ENCODE measurements at regions not wholly inside any gene's neighbourhood (a gene's known extent, or its start where the extent isn't known, plus 50 kb on each side); places are given as distances from the start of the nearest gene placed in this dataset.
A peak's percentile ranks its signal among the peaks of the same experiment; 100 is the strongest.
"Not testable (repeated sequence)": the region's sequence is repeated elsewhere in the genome, so short reads cannot be mapped to it uniquely, and the experiment has no call there.

- Histone ChIP-seq H3K4me3 (ENCODE audit: low read depth, low read length) (no peak overlapping the region), H3K27me3 (ENCODE audit: control insufficient read depth, insufficient read depth, low read length) (no peaks in the 10 kb centered on the region), H3K36me3 (ENCODE audit: control insufficient read depth, insufficient read depth, low read length) (no peaks in the 10 kb centered on the region)
- TF ChIP-seq CTCF (IDR thresholded peaks at IDR 0.05; ENCODE audit: insufficient read depth, low read length, poor library complexity, severe bottlenecking), result no peak
- DNase-seq (ENCODE audit: low read depth), result no peak
Observed at GRCh38 chr7:65609131-65609530, 235.5 kb downstream of the ZNF92 start.

DNA sequence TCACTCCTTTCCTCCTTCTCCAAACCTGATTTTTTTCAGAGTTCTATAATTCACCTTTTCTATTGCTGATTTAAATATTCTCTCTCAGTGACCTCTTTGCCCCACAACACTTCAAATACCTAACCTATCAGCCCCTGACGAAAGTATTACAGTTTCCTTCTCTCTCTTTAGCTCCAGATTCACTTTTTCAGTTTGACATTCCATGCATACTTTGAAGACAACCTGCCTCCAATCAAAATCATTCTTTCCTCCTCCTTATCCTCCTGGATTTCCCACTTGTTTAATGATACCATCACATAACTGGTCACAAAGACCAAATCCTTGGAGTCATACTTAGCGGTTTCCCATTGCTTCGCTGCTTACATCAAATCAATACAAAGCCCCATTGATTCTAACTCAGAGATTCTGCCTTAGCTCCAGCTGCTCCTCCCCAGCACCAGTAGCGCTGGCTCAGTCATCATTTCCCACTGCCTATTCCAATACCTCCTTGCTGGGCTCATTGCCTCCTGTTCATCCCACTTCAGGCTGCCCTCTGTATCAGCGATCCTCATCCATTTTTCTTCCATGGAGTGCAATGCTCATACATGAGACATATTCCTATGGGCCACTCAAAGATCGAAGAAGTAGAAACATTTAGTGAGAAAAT lies 240.1 kb downstream of the ZNF92 start:
- H3K36me3 ChIP-seq (ENCODE audit: control insufficient read depth, insufficient read depth, low read length); DNase-seq (ENCODE audit: low read depth); H3K4me3 ChIP-seq (ENCODE audit: low read depth, low read length); H3K27me3 ChIP-seq (ENCODE audit: control insufficient read depth, insufficient read depth, low read length): not testable (repeated sequence)

- H3K27me3 ChIP-seq (ENCODE audit: control insufficient read depth, insufficient read depth, low read length); H3K4me3 ChIP-seq (ENCODE audit: low read depth, low read length); DNase-seq (ENCODE audit: low read depth); H3K36me3 ChIP-seq (ENCODE audit: control insufficient read depth, insufficient read depth, low read length): not testable (repeated sequence)
Observed at GRCh38 chr7:65616111-65616510, 242.5 kb downstream of the ZNF92 start.

- not testable (repeated sequence) for DNase-seq (ENCODE audit: low read depth); H3K4me3 ChIP-seq (ENCODE audit: low read depth, low read length); H3K36me3 ChIP-seq (ENCODE audit: control insufficient read depth, insufficient read depth, low read length); H3K27me3 ChIP-seq (ENCODE audit: control insufficient read depth, insufficient read depth, low read length)
Observed at GRCh38 chr7:65620216-65620615, 246.6 kb downstream of the ZNF92 start.

- H3K4me3 ChIP-seq (ENCODE audit: low read depth, low read length); H3K27me3 ChIP-seq (ENCODE audit: control insufficient read depth, insufficient read depth, low read length); DNase-seq (ENCODE audit: low read depth); H3K36me3 ChIP-seq (ENCODE audit: control insufficient read depth, insufficient read depth, low read length): not testable (repeated sequence)
- TF ChIP-seq CTCF (IDR thresholded peaks at IDR 0.05; ENCODE audit: insufficient read depth, low read length, poor library complexity, severe bottlenecking), result peak; percentile 54
Observed at GRCh38 chr7:65621580-65622201, 248.0 kb downstream of the ZNF92 start.

DNA sequence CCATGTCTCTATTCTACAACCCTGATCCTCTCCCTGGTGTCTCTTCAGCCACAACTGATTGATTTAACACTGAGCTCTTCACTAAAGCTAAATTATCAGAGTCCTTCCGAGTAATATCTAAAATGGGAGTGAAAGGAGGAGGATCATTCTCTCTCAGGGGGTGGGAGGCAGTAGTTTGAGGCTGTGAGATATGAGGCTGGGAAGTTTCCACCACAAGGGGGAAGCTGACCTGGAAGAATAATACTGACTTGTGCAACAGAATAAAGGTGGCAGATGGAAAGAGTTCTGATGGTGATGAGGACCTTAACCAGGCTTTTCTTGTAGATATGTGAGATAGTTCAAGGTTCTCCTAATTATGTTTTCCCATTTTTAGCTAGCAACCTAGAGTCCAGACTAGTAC lies 241.6 kb upstream of the VKORC1L1 start:
- DNase-seq (ENCODE audit: low read depth); H3K27me3 ChIP-seq (ENCODE audit: control insufficient read depth, insufficient read depth, low read length); H3K36me3 ChIP-seq (ENCODE audit: control insufficient read depth, insufficient read depth, low read length); H3K4me3 ChIP-seq (ENCODE audit: low read depth, low read length): not testable (repeated sequence)

GRCh38 chr7:65633587-65634404 lies 239.1 kb upstream of the VKORC1L1 start:
- not testable (repeated sequence) for H3K36me3 ChIP-seq (ENCODE audit: control insufficient read depth, insufficient read depth, low read length); DNase-seq (ENCODE audit: low read depth); H3K27me3 ChIP-seq (ENCODE audit: control insufficient read depth, insufficient read depth, low read length); H3K4me3 ChIP-seq (ENCODE audit: low read depth, low read length)

DNA sequence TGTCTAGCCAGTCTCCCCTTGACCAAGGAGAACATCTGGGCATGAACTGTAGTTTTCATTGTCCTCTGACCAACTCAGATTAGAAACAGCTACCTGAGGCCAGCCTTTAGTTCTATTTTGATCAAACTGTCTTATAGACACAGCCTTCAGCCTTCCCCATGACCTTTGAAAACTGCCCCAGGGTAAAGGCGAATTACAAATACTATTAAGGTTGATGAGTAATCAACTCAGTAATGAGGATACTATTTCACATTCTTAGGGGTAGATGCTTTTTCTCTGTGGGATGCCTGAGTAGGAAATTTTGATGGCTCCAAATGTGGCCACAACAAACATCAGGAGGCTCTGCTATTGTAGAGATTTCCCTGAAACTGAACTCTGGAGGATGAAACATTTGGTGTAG lies 234.0 kb upstream of the VKORC1L1 start:
- not testable (repeated sequence) for H3K4me3 ChIP-seq (ENCODE audit: low read depth, low read length); H3K27me3 ChIP-seq (ENCODE audit: control insufficient read depth, insufficient read depth, low read length); DNase-seq (ENCODE audit: low read depth); H3K36me3 ChIP-seq (ENCODE audit: control insufficient read depth, insufficient read depth, low read length)

DNA sequence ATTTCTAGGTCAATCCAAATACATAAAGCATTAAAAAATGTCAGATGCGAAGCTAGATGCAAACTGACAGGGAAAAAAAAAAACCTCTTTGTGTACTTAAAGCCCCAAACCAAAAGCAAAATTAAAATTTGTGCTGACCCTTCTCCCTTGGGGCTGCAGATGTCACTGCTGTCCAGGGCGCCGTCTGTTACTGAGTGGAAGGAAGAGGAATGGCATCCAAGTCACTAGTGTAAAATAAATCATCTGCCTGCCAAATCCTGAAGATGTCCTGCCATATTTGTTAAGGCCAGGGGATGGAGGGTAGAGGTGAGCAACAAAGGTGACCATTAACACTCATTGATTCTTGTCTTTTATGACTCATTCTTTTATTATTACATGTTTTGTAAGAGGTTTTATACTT lies 233.2 kb upstream of the VKORC1L1 start:
- DNase-seq (ENCODE audit: low read depth); H3K27me3 ChIP-seq (ENCODE audit: control insufficient read depth, insufficient read depth, low read length); H3K36me3 ChIP-seq (ENCODE audit: control insufficient read depth, insufficient read depth, low read length); H3K4me3 ChIP-seq (ENCODE audit: low read depth, low read length): not testable (repeated sequence)

DNA sequence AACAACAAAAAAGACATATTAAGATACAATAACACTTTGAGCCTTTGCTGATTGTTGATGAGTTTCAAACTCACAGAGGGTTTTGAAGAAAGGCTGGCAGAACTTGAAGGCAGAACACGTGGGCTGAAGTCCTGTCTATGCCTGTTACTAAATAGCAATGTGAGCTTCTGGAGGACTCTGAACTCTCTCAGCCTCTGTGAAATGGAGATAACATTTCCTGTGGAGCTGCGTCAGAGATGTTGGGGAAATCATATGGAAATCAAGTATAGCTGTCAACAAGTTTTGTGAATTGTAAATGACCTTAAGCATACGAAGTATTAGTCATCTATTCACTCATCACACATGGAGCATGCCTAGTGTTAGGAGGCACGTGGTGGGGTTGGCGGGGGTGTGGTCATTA lies 229.4 kb upstream of the VKORC1L1 start:
- H3K36me3 ChIP-seq (ENCODE audit: control insufficient read depth, insufficient read depth, low read length); DNase-seq (ENCODE audit: low read depth); H3K27me3 ChIP-seq (ENCODE audit: control insufficient read depth, insufficient read depth, low read length); H3K4me3 ChIP-seq (ENCODE audit: low read depth, low read length): not testable (repeated sequence)

DNA sequence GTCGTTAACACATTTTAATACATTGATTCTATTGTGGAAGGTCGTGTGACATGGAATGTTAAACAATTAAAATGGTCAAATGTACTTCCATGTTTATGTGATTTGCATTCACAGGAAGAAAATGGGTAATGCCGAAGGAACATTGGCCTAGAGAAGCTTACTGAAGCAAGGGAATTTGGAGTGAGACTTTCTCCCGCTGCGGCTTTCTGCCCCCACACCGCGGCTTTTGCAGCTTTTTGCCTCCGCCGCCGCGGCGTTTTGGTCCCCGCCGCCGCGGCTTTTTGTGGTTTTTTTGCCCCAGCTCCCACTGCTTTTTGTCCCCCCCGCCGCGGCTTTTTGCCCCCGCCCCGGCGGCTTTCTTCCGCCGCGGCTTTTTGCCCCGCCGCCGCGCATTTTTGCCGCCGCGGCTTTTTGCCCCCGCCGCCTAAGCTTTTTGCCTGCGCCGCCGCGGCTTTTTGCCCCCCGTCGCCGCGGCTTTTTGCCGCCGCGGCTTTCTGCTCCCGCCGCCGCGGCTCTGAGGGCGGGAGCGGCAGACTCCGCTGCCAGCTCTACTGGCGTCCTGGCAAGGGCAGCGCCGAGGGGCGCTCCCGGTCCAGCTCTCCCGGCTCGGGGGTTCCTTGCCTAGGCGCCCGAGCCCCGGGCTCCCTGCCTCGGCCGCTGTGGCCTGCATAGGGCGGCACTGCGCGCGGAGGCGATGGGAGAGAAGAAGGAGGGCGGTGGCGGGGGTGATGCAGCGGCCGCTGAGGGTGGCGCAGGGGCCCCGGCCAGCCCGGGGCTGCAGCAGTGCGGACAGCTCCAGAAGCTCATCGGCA lies 225.5 kb upstream of the VKORC1L1 start:
- not testable (repeated sequence) for DNase-seq (ENCODE audit: low read depth); H3K4me3 ChIP-seq (ENCODE audit: low read depth, low read length); H3K36me3 ChIP-seq (ENCODE audit: control insufficient read depth, insufficient read depth, low read length); H3K27me3 ChIP-seq (ENCODE audit: control insufficient read depth, insufficient read depth, low read length)

- not testable (repeated sequence) for H3K4me3 ChIP-seq (ENCODE audit: low read depth, low read length); DNase-seq (ENCODE audit: low read depth); H3K36me3 ChIP-seq (ENCODE audit: control insufficient read depth, insufficient read depth, low read length); H3K27me3 ChIP-seq (ENCODE audit: control insufficient read depth, insufficient read depth, low read length)
Observed at GRCh38 chr7:65651174-65651573, 221.7 kb upstream of the VKORC1L1 start.
